H9 (cell line): ENCODE measurements at regions not wholly inside any gene's neighbourhood (a gene's known extent, or its start where the extent isn't known, plus 50 kb on each side); places are given as distances from the start of the nearest gene placed in this dataset.

Source experiments
- DNase-seq: peaks from one replicate; pipeline ENCODE4 v3.0.0-alpha.2; 2017
- H2AFZ ChIP-seq: one replicate; pipeline ENCODE4 v1.6.1; 2013; ENCODE audit warnings: mild to moderate bottlenecking, low read length, control low read depth, moderate library complexity
- H2AK5ac ChIP-seq: 2 replicates; pipeline ENCODE4 v1.6.1; 2013; ENCODE audit warnings: low read length, control low read depth, mixed read lengths; ENCODE audit not compliant: insufficient read length
- H2BK120ac ChIP-seq: one replicate; pipeline ENCODE4 v1.6.1; 2013; ENCODE audit warnings: low read depth, mild to moderate bottlenecking, low read length, control low read depth, inconsistent platforms; ENCODE audit not compliant: poor library complexity, severe bottlenecking
- H2BK12ac ChIP-seq: 2 replicates; pipeline ENCODE4 v1.6.1; 2013; ENCODE audit warnings: low read length, control low read depth, mixed read lengths, low read depth; ENCODE audit not compliant: insufficient read length
- H2BK15ac ChIP-seq: 2 replicates; pipeline ENCODE4 v1.6.1; 2013; ENCODE audit warnings: low read depth, low read length, control low read depth
- H2BK20ac ChIP-seq: one replicate; pipeline ENCODE4 v1.6.1; 2013; ENCODE audit warnings: low read depth, mild to moderate bottlenecking, low read length, control low read depth, inconsistent platforms; ENCODE audit not compliant: poor library complexity, severe bottlenecking
- H2BK5ac ChIP-seq: 2 replicates; pipeline ENCODE4 v1.6.1; 2013; ENCODE audit warnings: low read length, control low read depth, mixed read lengths; ENCODE audit not compliant: insufficient read length
- H3K14ac ChIP-seq: 2 replicates; pipeline ENCODE4 v1.6.1; 2013; ENCODE audit warnings: low read length, control low read depth; ENCODE audit not compliant: insufficient read depth
- H3K18ac ChIP-seq: 2 replicates; pipeline ENCODE4 v1.6.1; 2013; ENCODE audit warnings: low read depth, mild to moderate bottlenecking, mixed read lengths, low read length, control low read depth; ENCODE audit not compliant: insufficient read length
- H3K23ac ChIP-seq: 2 replicates; pipeline ENCODE4 v1.6.1; 2013; ENCODE audit warnings: low read length, control low read depth, mixed read lengths, low read depth; ENCODE audit not compliant: insufficient read length
- H3K23me2 ChIP-seq: 2 replicates; pipeline ENCODE4 v1.6.1; 2013; ENCODE audit warnings: low read depth, mild to moderate bottlenecking, mixed read lengths, low read length, control low read depth; ENCODE audit not compliant: insufficient read length, poor library complexity, severe bottlenecking
- H3K27ac ChIP-seq: 2 replicates; pipeline ENCODE4 v1.5.1; 2013; ENCODE audit warnings: low read length, control low read depth, mixed read lengths, low read depth; ENCODE audit not compliant: insufficient read length
- H3K27me3 ChIP-seq: 2 replicates; pipeline ENCODE4 v1.6.1; 2013; ENCODE audit warnings: low read length, control low read depth, inconsistent platforms; ENCODE audit not compliant: insufficient read depth
- H3K4ac ChIP-seq: 2 replicates; pipeline ENCODE4 v1.6.1; 2013; ENCODE audit warnings: low read depth, mild to moderate bottlenecking, control low read depth, inconsistent platforms, low read length, moderate library complexity
- H3K4me1 ChIP-seq: 2 replicates; pipeline ENCODE4 v1.6.1; 2013; ENCODE audit warnings: low read length, control low read depth, inconsistent platforms; ENCODE audit not compliant: insufficient read depth
- H3K4me2 ChIP-seq: 2 replicates; pipeline ENCODE4 v1.6.1; 2013; ENCODE audit warnings: low read length, control low read depth, mixed read lengths; ENCODE audit not compliant: insufficient read length, insufficient read depth
- H3K56ac ChIP-seq: 2 replicates; pipeline ENCODE4 v1.6.1; 2013; ENCODE audit warnings: low read depth, mild to moderate bottlenecking, mixed read lengths, low read length, control low read depth; ENCODE audit not compliant: insufficient read length
- H3K79me1 ChIP-seq: 2 replicates; pipeline ENCODE4 v1.6.1; 2013; ENCODE audit warnings: low read depth, mild to moderate bottlenecking, moderate library complexity, low read length, control low read depth, inconsistent platforms; ENCODE audit not compliant: insufficient read depth, poor library complexity, severe bottlenecking
- H3K79me2 ChIP-seq: 2 replicates; pipeline ENCODE4 v1.6.1; 2013; ENCODE audit warnings: low read length, control low read depth, inconsistent platforms; ENCODE audit not compliant: insufficient read depth
- H3K9ac ChIP-seq: 2 replicates; pipeline ENCODE4 v1.6.1; 2013; ENCODE audit warnings: low read length, control low read depth, mixed read lengths; ENCODE audit not compliant: insufficient read length; ENCODE audit errors: extremely low read depth
- H3K9me3 ChIP-seq: one replicate; pipeline ENCODE4 v1.6.1; 2013; ENCODE audit warnings: low read depth, low read length, inconsistent platforms; ENCODE audit not compliant: control insufficient read depth
- H3T11ph ChIP-seq: one replicate; pipeline ENCODE4 v1.6.1; 2013; ENCODE audit warnings: mild to moderate bottlenecking, low read length, control low read depth, inconsistent platforms
- H4K20me1 ChIP-seq: one replicate; pipeline ENCODE4 v1.6.1; 2013; ENCODE audit not compliant: control insufficient read depth, insufficient read length, insufficient read depth
- H4K5ac ChIP-seq: 2 replicates; pipeline ENCODE4 v1.6.1; 2013; ENCODE audit warnings: low read depth, mild to moderate bottlenecking, mixed read lengths, low read length, control low read depth; ENCODE audit not compliant: insufficient read length
- H4K8ac ChIP-seq: replicated peaks from 2 replicates; pipeline ENCODE4 v1.6.1; 2013; ENCODE audit warnings: low read length, control low read depth, mixed read lengths, low read depth; ENCODE audit not compliant: insufficient read length
- H4K91ac ChIP-seq: 2 replicates; pipeline ENCODE4 v1.6.1; 2013; ENCODE audit warnings: low read depth, mild to moderate bottlenecking, moderate library complexity, mixed read lengths, low read length, control low read depth; ENCODE audit not compliant: insufficient read length
- H3K27ac Mint-ChIP-seq, 3 experiments: 2 replicates in 2 of 3; 3 replicates in 1 of 3; pipeline ENCODE4 v1.8.0; 2020 to 2021; ENCODE audit warnings: mixed read lengths in 3 of 3, mild to moderate bottlenecking in 1 of 3, moderate library complexity in 1 of 3
- H3K27me3 Mint-ChIP-seq: 2 replicates; pipeline ENCODE4 v1.8.0; 2021; ENCODE audit warnings: low read depth, mild to moderate bottlenecking, moderate library complexity, mixed read lengths
- H3K36me3 Mint-ChIP-seq, 3 experiments: 2 replicates in 2 of 3; 3 replicates in 1 of 3; pipeline ENCODE4 v1.8.0; 2020 to 2021; ENCODE audit warnings: low read depth in 3 of 3, mixed read lengths in 3 of 3; ENCODE audit not compliant: insufficient read depth in 1 of 3
- H3K4me1 Mint-ChIP-seq, 2 experiments: 2 replicates each; pipeline ENCODE4 v1.8.0; 2020; ENCODE audit warnings: mixed read lengths in 2 of 2
- H3K4me3 Mint-ChIP-seq, 2 experiments: 2 replicates in 1 of 2; 3 replicates in 1 of 2; pipeline ENCODE4 v1.8.0; 2020 to 2021; ENCODE audit warnings: mild to moderate bottlenecking in 2 of 2, mixed read lengths in 2 of 2, moderate library complexity in 1 of 2
- H3K9me3 Mint-ChIP-seq, 2 experiments: 2 replicates in 1 of 2; 3 replicates in 1 of 2; pipeline ENCODE4 v1.8.0; 2020; ENCODE audit warnings: mild to moderate bottlenecking in 2 of 2, mixed read lengths in 2 of 2, moderate library complexity in 1 of 2
- CTCF ChIP-seq: fragments of 200-600 bp; sonication (generic); conservative IDR thresholded peaks from 3 replicates; pipeline ENCODE4 v1.8.0; 2021; ENCODE audit warnings: antibody characterized with exemption, mild to moderate bottlenecking
- WGBS: extraction: QIAGEN DNeasy Blood & Tissue Kit; methylation state at CpG from one replicate; pipeline ENCODE4 v1.1.7; 2013; ENCODE audit warnings: missing lambda C conversion rate, low lambda C conversion rate, mixed read lengths; ENCODE audit not compliant: insufficient read length; ENCODE audit errors: extremely low coverage; 5-methylcytosine and 5-hydroxymethylcytosine counted together

- Histone ChIP-seq H3K4me2 (no peak overlapping the region), H3K9me3 (no peaks in the 10 kb centered on the region), H3K56ac (no peak overlapping the region), H3K18ac (no peak overlapping the region), H3K27me3 (no peaks in the 10 kb centered on the region), H2BK15ac (no peak overlapping the region), H3K23ac (no peak overlapping the region), H3K79me1 (no peaks in the 10 kb centered on the region), H2BK12ac (no peak overlapping the region), H3K23me2 (no peaks in the 10 kb centered on the region), H4K91ac (no peak overlapping the region), H2AK5ac (no peak overlapping the region), H3K9ac (no peak overlapping the region), H4K20me1 (no peaks in the 10 kb centered on the region), H2BK120ac (no peak overlapping the region), H2BK20ac (no peak overlapping the region), H3K4ac (no peak overlapping the region), H3K14ac (no peak overlapping the region), H3K4me1 (no peaks in the 10 kb centered on the region), H3K27ac (no peak overlapping the region), H3K79me2 (no peaks in the 10 kb centered on the region), H2AFZ (no peak overlapping the region), H3T11ph (no peak overlapping the region), H4K5ac (no peak overlapping the region), H4K8ac (no peak overlapping the region), H2BK5ac (no peak overlapping the region)
- Mint-ChIP-seq H3K27me3 (no peaks in the 10 kb centered on the region), H3K27ac (no peak overlapping the region), H3K36me3 (peaks cover 8 to 34% (median 8%) of the 10 kb centered on the region in 3 experiments), H3K4me1 (0 out of 4 replicates have a peak, but pooled peaks cover 0 to 2% of the 10 kb centered on the region in 2 experiments), H3K4me3 (no peak overlapping the region), H3K9me3 (peaks cover 32 to 33% of the 10 kb centered on the region in 2 experiments)
- WGBS: no CpG with 5 or more reads among the region's 4 CpGs
- no peak for TF ChIP-seq CTCF
- DNase-seq: no peak
Observed at GRCh38 chr4:38396845-38397547, 267.0 kb upstream of the KLF3 start.
